ENCODE measurements at regions not wholly inside any gene's neighbourhood (a gene's known extent, or its start where the extent isn't known, plus 50 kb on each side); places are given as distances from the start of the nearest gene placed in this dataset.

GRCh38 chr10:35881320-35881719 is 239.2 kb upstream of the FZD8 start:
- no peak for DNase-seq
- H3K79me1 ChIP-seq (ENCODE audit: low read depth in 1 of 2, low read length in 2 of 2): no peaks in the 10 kb centered on the region
- dilution Hi-C loops (cut with HindIII; ENCODE audit: low sequenced_read_pairs, unreplicated experiment) (no loop called here), in situ Hi-C loops (cut with MboI; ENCODE audit: low sequenced_read_pairs) (no loop called here), intact Hi-C loops (cut with micrococcal nuclease) (no loop called here)
- no peak overlapping the region for H4K8ac ChIP-seq (ENCODE audit: low read depth in 2 of 2, low read length in 2 of 2)
- no peak overlapping the region for H4K91ac ChIP-seq (ENCODE audit: insufficient read depth, low read depth, low read length)
- CTCF ChIA-PET: no interaction called here
- H2AFZ ChIP-seq (replicated peaks; ENCODE audit: low read length, poor library complexity): no peak overlapping the region
- H3K27me3 ChIP-seq (ENCODE audit: control insufficient read depth, insufficient read depth, low read length): peaks cover 4% of the 10 kb centered on the region; the same call in 1 of the 2 replicates
- H3K9me3 ChIP-seq (ENCODE audit: control insufficient read depth, insufficient read depth, low read length): no peaks in the 10 kb centered on the region
- no peaks in the 10 kb centered on the region for H3K4me1 ChIP-seq (ENCODE audit: control insufficient read depth, insufficient read depth, low read length)
- no peak overlapping the region for H3K18ac ChIP-seq (ENCODE audit: low read depth, low read length)
- no peak overlapping the region for H3K14ac ChIP-seq (replicated peaks; ENCODE audit: low read depth, low read length)
- no CpG with 5 or more reads among the region's 2 CpGs for WGBS, 2 experiments (ENCODE audit: extremely low coverage in 2 of 2, insufficient read length in 1 of 2)
- H4K20me1 ChIP-seq (ENCODE audit: insufficient read depth, low read length): no peaks in the 10 kb centered on the region
- no peak overlapping the region for H4K5ac ChIP-seq (ENCODE audit: low read depth, low read length)
- no peak overlapping the region for H3K4ac ChIP-seq (ENCODE audit: low read depth, low read length)
- H2BK15ac ChIP-seq (ENCODE audit: low read depth, low read length): no peak overlapping the region
- H3K56ac ChIP-seq (ENCODE audit: extremely low read depth, insufficient read depth, low read length): no peak overlapping the region
- H3K4me3 ChIP-seq (ENCODE audit: insufficient read depth, low read depth, low read length): no peak overlapping the region
- TF ChIP-seq FOS (IDR thresholded peaks at IDR 0.05; ENCODE audit: low read depth, low read length) (no peak), BHLHE40 (IDR thresholded peaks at IDR 0.05; ENCODE audit: low read depth, low read length) (no peak), CHD1 (IDR thresholded peaks at IDR 0.05; ENCODE audit: low read depth, low read length) (no peak), RFX5 (IDR thresholded peaks at IDR 0.05; ENCODE audit: low read depth, low read length) (no peak), MAZ (IDR thresholded peaks at IDR 0.05; ENCODE audit: borderline replicate concordance, low read depth, low read length) (no peak), CEBPB (IDR thresholded peaks at IDR 0.05; ENCODE audit: low read depth, low read length) (no peak), RCOR1 (IDR thresholded peaks at IDR 0.05; ENCODE audit: insufficient replicate concordance, low read length) (no peak), MAFK (IDR thresholded peaks at IDR 0.05; ENCODE audit: low read depth, low read length) (no peak), SMC3 (IDR thresholded peaks at IDR 0.05; ENCODE audit: low read depth, low read length) (no peak), RAD21 (IDR thresholded peaks at IDR 0.05; ENCODE audit: low read length) (no peak), CTCF (conservative IDR thresholded peaks at IDR 0.05; ENCODE audit: low read depth, low read length) (no peak), MXI1 (IDR thresholded peaks at IDR 0.05; ENCODE audit: borderline replicate concordance, low read depth, low read length) (no peak)
- TF ChIP-seq, protein P1, sequence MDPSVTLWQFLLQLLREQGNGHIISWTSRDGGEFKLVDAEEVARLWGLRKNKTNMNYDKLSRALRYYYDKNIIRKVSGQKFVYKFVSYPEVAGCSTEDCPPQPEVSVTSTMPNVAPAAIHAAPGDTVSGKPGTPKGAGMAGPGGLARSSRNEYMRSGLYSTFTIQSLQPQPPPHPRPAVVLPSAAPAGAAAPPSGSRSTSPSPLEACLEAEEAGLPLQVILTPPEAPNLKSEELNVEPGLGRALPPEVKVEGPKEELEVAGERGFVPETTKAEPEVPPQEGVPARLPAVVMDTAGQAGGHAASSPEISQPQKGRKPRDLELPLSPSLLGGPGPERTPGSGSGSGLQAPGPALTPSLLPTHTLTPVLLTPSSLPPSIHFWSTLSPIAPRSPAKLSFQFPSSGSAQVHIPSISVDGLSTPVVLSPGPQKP (IDR thresholded peaks at IDR 0.05; ENCODE audit: borderline replicate concordance, low read depth, low read length): no peak
- no peak overlapping the region for H2BK5ac ChIP-seq (ENCODE audit: low read depth, low read length, poor library complexity, severe bottlenecking)
- no peak overlapping the region for H2BK120ac ChIP-seq (ENCODE audit: low read depth, low read length)
- no peak for ATAC-seq (ENCODE audit: low read depth)
- H3K36me3 ChIP-seq (ENCODE audit: control insufficient read depth, insufficient read depth, low read length): no peaks in the 10 kb centered on the region
- POLR2A ChIA-PET (ENCODE audit: unreplicated experiment): no interaction called here
- H2AK5ac ChIP-seq (ENCODE audit: low read depth, low read length): no peak overlapping the region
- no peaks in the 10 kb centered on the region for H3K9me1 ChIP-seq (ENCODE audit: insufficient read depth, low read length)
- H3K9ac ChIP-seq (ENCODE audit: low read depth, low read length): no peak overlapping the region
- BruUV-seq (replicated peaks): no TSS peak
- H2BK20ac ChIP-seq (ENCODE audit: low read depth, low read length): no peak overlapping the region
- no peak overlapping the region for H2AK9ac ChIP-seq (replicated peaks; ENCODE audit: low read depth, low read length, poor library complexity)
- H3K27ac ChIP-seq (ENCODE audit: insufficient read depth, low read length): no peak overlapping the region
- H3K4me2 ChIP-seq (ENCODE audit: low read depth, low read length): no peak overlapping the region
- no peak overlapping the region for H3K23ac ChIP-seq (ENCODE audit: low read depth, low read length)

Data from IMR-90 (cell line).